SJSA1 (cell line): ENCODE measurements at regions not wholly inside any gene's neighbourhood (a gene's known extent, or its start where the extent isn't known, plus 50 kb on each side); places are given as distances from the start of the nearest gene placed in this dataset.

Source experiments
- DNase-seq, 2 experiments: peaks; one replicate each; pipeline ENCODE4 v3.0.0-alpha.2; 2015 to 2020; ENCODE audit warnings: low spot score in 2 of 2, low read depth in 1 of 2
- H3K27ac ChIP-seq: fragments of 250-450 bp; sonication (Bioruptor Pico); 2 replicates; pipeline ENCODE4 v1.5.1; 2020; ENCODE audit warnings: mild to moderate bottlenecking, moderate library complexity
- H3K27me3 ChIP-seq: fragments of 250-450 bp; sonication (Bioruptor Pico); replicated peaks from 2 replicates; pipeline ENCODE4 v1.5.1; 2020; ENCODE audit warnings: mild to moderate bottlenecking, moderate library complexity
- H3K36me3 ChIP-seq: fragments of 250-450 bp; sonication (Bioruptor Pico); 2 replicates; pipeline ENCODE4 v1.5.1; 2020; ENCODE audit warnings: mild to moderate bottlenecking
- H3K4me1 ChIP-seq: fragments of 250-450 bp; sonication (Bioruptor Pico); replicated peaks from 2 replicates; pipeline ENCODE4 v1.6.1; 2021; ENCODE audit warnings: mild to moderate bottlenecking
- H3K4me3 ChIP-seq: fragments of 250-450 bp; sonication (Bioruptor Pico); 2 replicates; pipeline ENCODE4 v1.5.1; 2020; ENCODE audit warnings: mild to moderate bottlenecking
- H3K9me3 ChIP-seq: fragments of 250-450 bp; sonication (Bioruptor Pico); replicated peaks from 2 replicates; pipeline ENCODE4 v1.5.1; 2020; ENCODE audit warnings: mild to moderate bottlenecking

GRCh38 chr4:8760561-8760960 is 111.1 kb downstream of the HMX1 start:
- H3K36me3 ChIP-seq = no peaks in the 10 kb centered on the region
- no peaks in the 10 kb centered on the region for H3K9me3 ChIP-seq
- no peak overlapping the region for H3K4me3 ChIP-seq
- no peak overlapping the region for H3K27ac ChIP-seq
- no peaks in the 10 kb centered on the region for H3K4me1 ChIP-seq
- no peak for DNase-seq
- no peaks in the 10 kb centered on the region for H3K27me3 ChIP-seq

DNA sequence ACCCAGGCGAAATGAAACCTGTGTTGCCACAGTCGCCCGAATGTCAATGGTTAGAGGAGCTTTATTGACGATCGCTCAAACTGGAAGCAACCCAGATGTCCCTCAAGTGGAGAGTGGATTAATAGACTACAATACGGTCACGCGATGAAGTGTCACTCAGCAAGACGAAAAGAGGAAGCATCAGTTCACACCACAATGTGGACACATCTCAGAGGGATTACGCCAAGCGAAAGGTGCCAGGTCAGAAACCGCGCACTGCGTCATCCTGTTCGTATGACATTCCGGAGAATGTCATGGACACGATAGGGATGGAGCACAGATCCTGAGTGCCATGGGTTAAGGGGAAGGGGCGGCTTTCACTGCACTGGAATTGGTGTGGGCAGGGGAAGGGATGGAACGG is 111.7 kb downstream of the HMX1 start:
- no peak overlapping the region for H3K4me3 ChIP-seq
- H3K36me3 ChIP-seq = no peaks in the 10 kb centered on the region
- H3K9me3 ChIP-seq = no peaks in the 10 kb centered on the region
- no peaks in the 10 kb centered on the region for H3K4me1 ChIP-seq
- no peak for DNase-seq
- H3K27me3 ChIP-seq = no peaks in the 10 kb centered on the region
- no peak overlapping the region for H3K27ac ChIP-seq

DNA sequence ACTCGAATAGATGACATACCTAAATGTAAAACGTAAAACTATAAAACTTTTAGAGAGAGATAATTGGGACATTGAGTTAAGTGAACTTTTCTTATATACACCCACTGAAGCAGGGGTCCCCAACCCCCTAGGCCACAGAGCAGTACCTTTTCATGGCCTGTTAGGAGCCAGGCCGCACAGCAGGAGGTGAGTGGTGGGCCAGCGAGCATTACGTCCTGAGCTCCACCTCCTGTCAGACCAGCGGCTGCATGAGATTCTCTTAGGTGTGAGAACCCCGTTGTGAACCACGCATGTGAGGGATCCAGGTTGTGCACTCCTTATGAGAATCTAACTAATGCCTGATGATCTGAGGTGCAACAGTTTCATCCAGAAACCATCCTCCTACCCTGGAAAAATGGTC is 114.8 kb downstream of the HMX1 start:
- Histone ChIP-seq H3K4me1 (no peaks in the 10 kb centered on the region), H3K36me3 (no peaks in the 10 kb centered on the region), H3K27me3 (no peaks in the 10 kb centered on the region), H3K4me3 (no peak overlapping the region), H3K27ac (no peak overlapping the region), H3K9me3 (no peaks in the 10 kb centered on the region)
- no peak for DNase-seq

DNA sequence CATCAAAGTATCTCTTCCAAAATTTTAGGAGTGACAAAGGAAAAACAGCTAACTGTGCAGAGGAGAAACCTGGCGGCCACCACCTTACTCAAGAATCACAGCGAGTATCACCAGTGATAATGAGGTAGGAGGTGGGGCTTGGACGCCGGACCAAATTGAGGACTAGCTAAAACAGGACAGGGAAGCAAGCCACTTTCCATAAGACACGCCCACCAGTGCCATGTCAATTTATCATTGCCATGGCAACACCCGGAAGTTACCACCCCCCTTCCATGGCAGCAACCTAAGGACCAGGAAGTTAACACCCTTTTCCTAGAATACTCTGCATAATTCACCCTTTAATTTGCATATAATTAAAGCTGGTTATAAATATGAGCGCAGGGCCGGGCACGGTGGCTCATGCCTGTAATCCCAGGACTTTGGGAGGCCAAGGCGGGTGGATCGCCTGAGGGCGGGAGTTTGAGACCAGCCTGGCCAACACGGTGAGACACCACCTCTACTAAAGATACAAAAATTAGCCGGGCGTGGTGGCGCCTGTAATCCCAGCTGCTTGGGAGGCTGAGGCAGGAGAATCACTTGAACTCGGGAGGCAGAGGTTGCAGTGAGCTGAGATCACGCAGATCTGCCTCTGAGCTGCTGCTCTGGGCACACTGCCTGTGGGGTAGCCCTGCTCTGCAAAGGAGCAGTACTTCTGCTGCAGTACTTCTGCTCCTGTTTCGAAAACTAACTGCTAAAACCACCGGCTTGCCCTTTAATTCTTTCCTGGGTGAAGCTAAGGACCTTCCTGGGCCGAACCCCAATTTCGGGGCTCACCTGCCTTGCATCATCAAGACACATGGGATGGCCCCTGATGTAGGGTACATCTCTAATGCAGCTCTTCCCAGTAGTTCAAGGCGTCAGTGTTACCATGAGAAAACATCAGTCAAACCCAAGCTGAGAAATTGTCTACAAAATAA is 116.7 kb downstream of the HMX1 start:
- H3K4me1 ChIP-seq = no peaks in the 10 kb centered on the region
- H3K27ac ChIP-seq = no peak overlapping the region
- no peak for DNase-seq
- H3K27me3 ChIP-seq = no peaks in the 10 kb centered on the region
- no peak overlapping the region for H3K4me3 ChIP-seq
- H3K36me3 ChIP-seq = no peaks in the 10 kb centered on the region
- H3K9me3 ChIP-seq = no peaks in the 10 kb centered on the region

DNA sequence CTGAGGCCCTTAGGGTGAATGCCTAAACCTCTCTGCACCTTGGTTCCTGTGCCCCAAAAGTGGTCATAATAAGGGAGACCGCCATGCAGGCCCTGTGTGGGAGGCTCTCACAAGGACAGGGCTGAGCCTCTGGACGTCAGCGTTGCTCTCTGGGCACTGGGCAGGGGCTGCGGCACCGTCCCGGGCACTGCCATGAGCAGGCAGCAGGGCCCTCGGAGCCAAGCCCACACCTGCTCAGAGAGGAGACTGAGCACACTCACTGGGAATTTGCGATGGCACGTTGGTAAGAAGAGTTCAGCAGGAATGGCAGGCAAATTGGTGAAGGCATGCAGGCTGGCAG is 123.4 kb downstream of the HMX1 start:
- no peaks in the 10 kb centered on the region for H3K9me3 ChIP-seq
- no peak for DNase-seq
- no peak overlapping the region for H3K27ac ChIP-seq
- H3K27me3 ChIP-seq = no peaks in the 10 kb centered on the region
- H3K4me3 ChIP-seq = no peak overlapping the region
- no peaks in the 10 kb centered on the region for H3K36me3 ChIP-seq
- no peaks in the 10 kb centered on the region for H3K4me1 ChIP-seq

- no peak overlapping the region for H3K4me3 ChIP-seq
- no peaks in the 10 kb centered on the region for H3K4me1 ChIP-seq
- DNase-seq = no peak
- no peaks in the 10 kb centered on the region for H3K27me3 ChIP-seq
- H3K36me3 ChIP-seq = no peaks in the 10 kb centered on the region
- no peak overlapping the region for H3K27ac ChIP-seq
- no peaks in the 10 kb centered on the region for H3K9me3 ChIP-seq
Measured at GRCh38 chr4:8747467-8748235, 124.0 kb downstream of the HMX1 start.

DNA sequence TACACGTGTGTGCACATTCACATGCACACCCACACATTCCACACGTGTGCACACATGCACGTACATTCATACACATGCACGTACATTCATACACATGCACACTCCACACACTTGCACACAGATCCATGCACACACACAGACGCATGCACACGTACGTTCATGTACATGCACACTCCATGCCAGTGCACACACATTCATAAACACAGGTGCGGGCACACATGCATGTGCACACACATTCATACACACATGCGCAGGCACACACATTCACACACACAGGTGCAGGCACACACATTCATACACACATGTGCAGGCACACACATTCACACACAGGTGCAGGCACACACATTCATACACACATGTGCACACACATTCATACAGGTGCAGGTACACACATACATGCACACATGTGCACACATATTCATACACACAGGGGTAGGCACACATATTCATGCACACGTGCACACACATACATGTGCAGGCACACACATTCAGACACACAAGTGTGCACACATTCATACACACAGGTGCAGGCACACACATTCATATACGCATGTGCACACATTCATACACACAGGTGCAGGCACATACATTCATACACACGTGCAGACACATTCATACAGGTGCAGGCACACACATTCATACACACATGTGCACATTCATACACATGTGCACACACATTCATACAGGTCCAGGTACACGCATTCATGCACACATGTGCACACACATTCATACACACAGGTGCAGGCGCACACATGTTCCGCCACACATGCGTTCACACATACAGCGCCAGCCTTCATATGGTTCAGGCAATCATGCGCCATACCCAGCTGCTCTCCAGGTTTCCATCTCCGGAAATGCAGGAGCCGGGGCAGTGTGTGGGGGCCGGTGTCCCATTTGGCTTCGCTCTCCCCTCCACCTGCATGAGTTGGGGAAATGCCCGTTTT is 124.8 kb downstream of the HMX1 start:
- DNase-seq = no peak
- Histone ChIP-seq H3K36me3 (no peaks in the 10 kb centered on the region), H3K27me3 (no peaks in the 10 kb centered on the region), H3K4me3 (no peak overlapping the region), H3K9me3 (no peaks in the 10 kb centered on the region), H3K27ac (no peak overlapping the region), H3K4me1 (no peaks in the 10 kb centered on the region)

GRCh38 chr4:8745826-8746225 is 125.8 kb downstream of the HMX1 start:
- Histone ChIP-seq H3K36me3 (no peaks in the 10 kb centered on the region), H3K27ac (no peak overlapping the region), H3K27me3 (no peaks in the 10 kb centered on the region), H3K4me3 (no peak overlapping the region), H3K4me1 (no peaks in the 10 kb centered on the region; the same call in 1 of the 2 replicates), H3K9me3 (no peaks in the 10 kb centered on the region)
- DNase-seq = no peak

GRCh38 chr4:8745005-8745790 is 126.4 kb downstream of the HMX1 start:
- DNase-seq = no peak
- Histone ChIP-seq H3K27ac (no peak overlapping the region), H3K27me3 (no peaks in the 10 kb centered on the region), H3K4me3 (no peak overlapping the region), H3K4me1 (peaks cover 6% of the 10 kb centered on the region), H3K9me3 (no peaks in the 10 kb centered on the region), H3K36me3 (no peaks in the 10 kb centered on the region)

DNA sequence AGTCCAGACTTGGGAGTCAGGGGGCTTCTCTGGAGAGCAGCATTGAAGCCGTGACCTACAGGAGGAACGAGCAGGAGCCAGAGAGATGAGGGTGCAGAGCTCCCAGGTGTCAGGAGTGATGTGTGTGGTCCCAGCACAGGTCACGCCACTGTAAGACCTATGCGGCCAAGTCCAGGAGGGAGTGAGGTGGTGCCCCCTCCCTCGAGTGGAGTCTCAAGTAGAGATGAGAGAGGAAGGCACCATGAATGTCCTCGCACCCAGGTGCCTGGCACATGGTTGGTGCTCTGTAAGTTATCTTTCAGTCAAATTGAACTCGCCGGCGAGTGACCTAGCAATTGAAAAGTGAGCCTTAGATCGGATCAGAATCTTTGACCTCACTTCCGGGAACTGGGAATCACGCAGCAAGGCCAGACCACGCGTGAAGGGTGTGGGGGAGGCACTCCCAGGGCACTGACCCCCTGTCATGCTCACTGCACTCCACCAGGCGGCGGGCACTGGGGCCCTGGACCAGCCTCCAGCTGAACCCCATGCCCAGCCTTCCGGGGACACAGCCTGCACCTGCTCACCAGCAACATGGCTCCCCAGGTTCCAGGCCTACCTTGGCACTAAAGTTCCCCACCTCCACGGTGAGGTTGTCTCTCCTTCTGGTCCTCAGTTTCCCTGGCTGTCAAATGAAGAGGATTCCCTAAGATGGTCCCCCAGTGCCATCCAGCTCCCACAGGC is 127.4 kb downstream of the HMX1 start:
- no peaks in the 10 kb centered on the region for H3K27me3 ChIP-seq
- no peaks in the 10 kb centered on the region for H3K9me3 ChIP-seq
- DNase-seq = peak in 1 of 2 experiments; percentile 19
- H3K27ac ChIP-seq = no peak overlapping the region
- H3K4me1 ChIP-seq = peaks cover 12% of the 10 kb centered on the region
- no peak overlapping the region for H3K4me3 ChIP-seq
- H3K36me3 ChIP-seq = no peaks in the 10 kb centered on the region

- no peaks in the 10 kb centered on the region for H3K36me3 ChIP-seq
- H3K4me1 ChIP-seq = peaks cover 12% of the 10 kb centered on the region
- H3K27ac ChIP-seq = no peak overlapping the region
- H3K9me3 ChIP-seq = no peaks in the 10 kb centered on the region
- no peaks in the 10 kb centered on the region for H3K27me3 ChIP-seq
- DNase-seq = peak in 1 of 2 experiments; percentile 16
- no peak overlapping the region for H3K4me3 ChIP-seq
Measured at GRCh38 chr4:8742546-8742945, 129.1 kb downstream of the HMX1 start.

DNA sequence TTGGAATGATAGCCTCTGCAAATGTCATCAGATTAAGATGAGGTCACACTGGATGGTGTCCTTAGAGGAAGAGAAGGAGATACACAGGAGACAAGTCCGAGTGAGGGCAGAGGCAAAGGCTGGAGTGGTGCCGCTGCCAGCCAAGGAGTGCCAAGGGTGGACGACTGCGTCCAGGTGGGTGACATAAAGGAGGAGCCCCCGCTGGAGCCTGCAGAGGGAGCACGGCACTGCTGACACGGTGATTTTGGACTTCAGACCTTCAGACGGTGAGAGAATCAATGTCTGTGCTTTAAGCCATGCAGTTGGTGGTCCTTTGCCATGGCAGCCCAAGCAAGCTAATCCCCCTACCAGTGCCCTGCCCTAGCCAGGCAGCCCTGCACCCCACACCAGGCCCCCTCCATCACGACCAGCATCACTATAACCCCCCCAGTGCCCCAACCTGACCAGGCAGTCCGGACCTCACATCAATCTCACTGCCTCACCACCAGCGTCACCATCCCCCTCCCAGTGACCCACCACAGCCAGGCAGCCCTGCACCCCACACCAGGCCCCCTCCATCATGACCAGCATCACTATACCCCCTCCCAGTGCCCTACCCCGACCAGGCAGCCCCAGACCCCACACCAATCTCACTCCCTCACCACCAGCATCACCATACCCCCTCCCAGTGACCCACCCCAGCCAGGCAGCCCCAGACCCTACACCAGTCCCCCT is 130.0 kb downstream of the HMX1 start:
- Histone ChIP-seq H3K9me3 (no peaks in the 10 kb centered on the region), H3K27me3 (no peaks in the 10 kb centered on the region), H3K4me1 (peaks cover 15% of the 10 kb centered on the region), H3K36me3 (no peaks in the 10 kb centered on the region), H3K4me3 (no peak overlapping the region), H3K27ac (no peak overlapping the region)
- DNase-seq = peak in 1 of 2 experiments; percentile 21
